Upper lobe of left lung (tissue), 6 donors: ENCODE measurements at regions not wholly inside any gene's neighbourhood (a gene's known extent, or its start where the extent isn't known, plus 50 kb on each side); places are given as distances from the start of the nearest gene placed in this dataset.

Source experiments
- ATAC-seq, 2 donors: fragments of 200-7000 bp; cut with Tn5 transposase; one replicate each; pipeline ENCODE4 v1.9.1; 2022; ENCODE audit warnings: mild to moderate bottlenecking in 2 of 2, moderate library complexity in 2 of 2; ENCODE audit not compliant: low FRiP score in 2 of 2
- DNase-seq, 2 donors: peaks; one replicate each; pipeline ENCODE4 v3.0.0-alpha.2; 2019 to 2020
- H3K27ac ChIP-seq, 4 donors: fragments of 200-600 bp; sonication (generic); one replicate each; pipeline ENCODE4 v1.5.1; 2016 to 2019
- H3K27me3 ChIP-seq, 4 donors: fragments of 200-600 bp; sonication (generic); one replicate each; pipeline ENCODE4 v1.5.1; 2017 to 2019
- H3K36me3 ChIP-seq, 4 donors: fragments of 200-600 bp; sonication (generic); one replicate each; pipeline ENCODE4 v1.5.1; 2016 to 2019
- H3K4me1 ChIP-seq, 4 donors: fragments of 200-600 bp; sonication (generic); one replicate each; pipeline ENCODE4 v1.5.1; 2018 to 2019
- H3K4me3 ChIP-seq, 4 donors: fragments of 200-600 bp; sonication (generic); one replicate each; pipeline ENCODE4 v1.5.1; 2017 to 2019; ENCODE audit warnings: mild to moderate bottlenecking in 2 of 4, moderate library complexity in 1 of 4
- H3K9me3 ChIP-seq, 4 donors: fragments of 200-600 bp; sonication (generic); one replicate each; pipeline ENCODE4 v1.5.1; 2018 to 2019
- CTCF ChIP-seq, 6 experiments: fragments of 450-650 bp in 4 of 6; fragments of 200-600 bp in 2 of 6; sonication (generic) in 2 of 6; IDR thresholded peaks; one replicate each; pipeline ENCODE4 v1.5.1; 2016 to 2019; ENCODE audit warnings: antibody characterized with exemption in 6 of 6
- EP300 ChIP-seq, 4 donors: sonication (generic); formaldehyde crosslinking; IDR thresholded peaks; one replicate each; pipeline ENCODE4 v1.5.1; 2017; ENCODE audit warnings: antibody characterized with exemption in 4 of 4, control low read depth in 2 of 4
- POLR2A ChIP-seq, 4 donors: fragments of 450-650 bp; IDR thresholded peaks; one replicate each; pipeline ENCODE4 v1.5.1; 2016 to 2017; ENCODE audit warnings: antibody characterized with exemption in 4 of 4, mild to moderate bottlenecking in 2 of 4
- POLR2AphosphoS5 ChIP-seq, 2 donors: sonication (generic); formaldehyde crosslinking; IDR thresholded peaks; one replicate each; pipeline ENCODE4 v1.5.1; 2017; ENCODE audit warnings: antibody characterized with exemption in 2 of 2
- WGBS, 2 donors: methylation state at CpG; one replicate each; pipeline ENCODE4 v1.1.5; 2017 to 2018; 5-methylcytosine and 5-hydroxymethylcytosine counted together
- donor health status: DM: no; HTN: no; CAD: no; lungs with moderate emphysema.
- donor health status: DM: no; HTN: yes; CAD: no; lungs with severe emphysema.

- 89 to 97% methylated on average over 3 of the region's 3 CpGs for WGBS, 2 donors
- no peaks in the 10 kb centered on the region for H3K27me3 ChIP-seq
- H3K4me3 ChIP-seq: no peak overlapping the region
- no peaks in the 10 kb centered on the region for H3K4me1 ChIP-seq
- no peaks in the 10 kb centered on the region for H3K9me3 ChIP-seq
- DNase-seq (no peak), ATAC-seq (no peak)
- H3K36me3 ChIP-seq: no peaks in the 10 kb centered on the region
- TF ChIP-seq CTCF (IDR thresholded peaks at IDR 0.05): no peak
- TF ChIP-seq POLR2A (IDR thresholded peaks at IDR 0.05): no peak
- no peak for TF ChIP-seq EP300 (IDR thresholded peaks at IDR 0.05)
- no peak overlapping the region for H3K27ac ChIP-seq
Measured at GRCh38 chr18:43714343-43715010, 437.2 kb upstream of the SYT4 start.

GRCh38 chr18:43719267-43719795 is 442.0 kb upstream of the SYT4 start:
- TF ChIP-seq EP300 (IDR thresholded peaks at IDR 0.05): no peak
- no peak for TF ChIP-seq CTCF (IDR thresholded peaks at IDR 0.05)
- no peak for TF ChIP-seq POLR2A (IDR thresholded peaks at IDR 0.05)
- no peak for TF ChIP-seq POLR2AphosphoS5 (IDR thresholded peaks at IDR 0.05)
- 40 to 50% methylated on average over 1 of the region's 1 CpG for WGBS, 2 donors
- Histone ChIP-seq H3K4me3 (no peak overlapping the region), H3K27me3 (no peaks in the 10 kb centered on the region), H3K4me1 (no peaks in the 10 kb centered on the region), H3K27ac (no peak overlapping the region), H3K36me3 (no peaks in the 10 kb centered on the region), H3K9me3 (peaks cover 0 to 9% (median 2%) of the 10 kb centered on the region in 4 donors)
- ATAC-seq: peak in 1 of 2 donors; percentile 22
- no peak for DNase-seq

- H3K4me3 ChIP-seq: no peak overlapping the region
- 72 to 74% methylated on average over 2 of the region's 2 CpGs for WGBS, 2 donors
- ATAC-seq (no peak), DNase-seq (no peak)
- H3K27me3 ChIP-seq: no peaks in the 10 kb centered on the region
- H3K36me3 ChIP-seq: no peaks in the 10 kb centered on the region
- TF ChIP-seq CTCF (IDR thresholded peaks at IDR 0.05) (no peak), EP300 (IDR thresholded peaks at IDR 0.05) (no peak), POLR2AphosphoS5 (IDR thresholded peaks at IDR 0.05) (no peak), POLR2A (IDR thresholded peaks at IDR 0.05) (no peak)
- peaks cover 0 to 9% (median 2%) of the 10 kb centered on the region in 4 donors for H3K9me3 ChIP-seq
- no peaks in the 10 kb centered on the region for H3K4me1 ChIP-seq
- H3K27ac ChIP-seq: no peak overlapping the region
Measured at GRCh38 chr18:43720041-43720440, 442.8 kb upstream of the SYT4 start.

GRCh38 chr18:43735570-43735969 is 458.3 kb upstream of the SYT4 start:
- WGBS, 2 donors: 75 to 77% methylated on average over 2 of the region's 2 CpGs
- Histone ChIP-seq H3K4me1 (no peaks in the 10 kb centered on the region), H3K36me3 (no peaks in the 10 kb centered on the region), H3K9me3 (peaks cover 0 to 6% (median under 1%) of the 10 kb centered on the region in 4 donors), H3K27me3 (no peaks in the 10 kb centered on the region), H3K4me3 (no peak overlapping the region), H3K27ac (no peak overlapping the region)
- no peak for DNase-seq
- ATAC-seq: no peak
- no peak for TF ChIP-seq EP300 (IDR thresholded peaks at IDR 0.05)
- TF ChIP-seq POLR2A (IDR thresholded peaks at IDR 0.05): no peak
- TF ChIP-seq POLR2AphosphoS5 (IDR thresholded peaks at IDR 0.05): no peak
- no peak for TF ChIP-seq CTCF (IDR thresholded peaks at IDR 0.05)
